HepG2 (cell line): ENCODE measurements at regions not wholly inside any gene's neighbourhood (a gene's known extent, or its start where the extent isn't known, plus 50 kb on each side); places are given as distances from the start of the nearest gene placed in this dataset.

Source experiments
- ATAC-seq: fragments of 200-7000 bp; cut with Tn5 transposase; 3 replicates; pipeline ENCODE4 v1.9.1; 2020; ENCODE audit warnings: mild to moderate bottlenecking, moderate library complexity
- BruUV-seq: library from RNA; stranded (reverse); fragments of 400-500 nt; replicated peaks from 2 replicates; lab custom pipeline; 2021; lab: Mats Ljungman, UMichigan
- CTCF ChIA-PET: fragments of 300-600 bp; formaldehyde crosslinking; extraction: SDS; loops from one replicate; lab custom pipeline; 2021; ENCODE audit warnings: low total read pairs, inconsistent platforms, low intra/inter-chr PET ratio; lab: Yijun Ruan, JAX
- POLR2A ChIA-PET: fragments of 350-600 bp; sonication (Branson Sonifier 250); formaldehyde crosslinking; loops from one replicate; lab custom pipeline; 2020; ENCODE audit warnings: antibody characterized with exemption, inconsistent platforms; lab: Yijun Ruan, JAX
- DNase-seq: peaks from one replicate; pipeline ENCODE4 v3.0.0-alpha.2; 2015; ENCODE audit warnings: low spot score
- FAIRE-seq: peaks from 3 replicates; lab custom pipeline; 2011; peaks lifted over from hg19 to GRCh38; lab: Jason Lieb, UNC
- H2AFZ ChIP-seq: one replicate; pipeline ENCODE4 v1.6.1; 2011; ENCODE audit warnings: low read length, inconsistent platforms
- H3K27ac ChIP-seq: fragments of 300-600 bp; 3 replicates; pipeline ENCODE4 v1.8.0; 2011; ENCODE audit warnings: mixed run types, mild to moderate bottlenecking, mixed read lengths, low read length, inconsistent platforms; ENCODE audit not compliant: insufficient read depth; ENCODE audit errors: extremely low read length
- H3K27me3 ChIP-seq, 2 experiments: fragments of 200-600 bp in 1 of 2; 2 replicates in 1 of 2; 3 replicates in 1 of 2; pipeline versions ENCODE4 v1.6.0 to v1.8.0; 2011; ENCODE audit warnings: low read length in 2 of 2, mild to moderate bottlenecking in 2 of 2, moderate library complexity in 2 of 2, inconsistent platforms in 1 of 2; ENCODE audit not compliant: insufficient read depth in 2 of 2, control insufficient read depth in 1 of 2
- H3K36me3 ChIP-seq, 2 experiments: fragments of 200-600 bp in 1 of 2; replicated peaks in 1 of 2; 2 replicates in 1 of 2; 3 replicates in 1 of 2; pipeline versions ENCODE4 v1.5.1 to v1.8.0; 2011; ENCODE audit warnings: low read length in 2 of 2, inconsistent platforms in 1 of 2; ENCODE audit not compliant: insufficient read depth in 2 of 2, control insufficient read depth in 1 of 2
- H3K4me1 ChIP-seq: 2 replicates; pipeline ENCODE4 v1.5.1; 2012; ENCODE audit warnings: low read length, inconsistent platforms; ENCODE audit not compliant: insufficient read depth
- H3K4me2 ChIP-seq: 2 replicates; pipeline ENCODE4 v1.6.0; 2011; ENCODE audit warnings: low read depth, low read length, inconsistent platforms
- H3K4me3 ChIP-seq, 3 experiments: fragments of 200-600 bp in 1 of 3; sonication (generic), shearing (Covaris generic) in 1 of 3; replicated peaks in 1 of 3; 2 replicates each; pipeline ENCODE4 v1.5.1; 2011 to 2016; ENCODE audit warnings: low read length in 3 of 3, inconsistent platforms in 2 of 3, low read depth in 2 of 3, mild to moderate bottlenecking in 2 of 3, control low read depth in 1 of 3, mixed read lengths in 1 of 3; ENCODE audit not compliant: insufficient read depth in 1 of 3
- H3K79me2 ChIP-seq: one replicate; pipeline ENCODE4 v1.6.1; 2011; ENCODE audit warnings: low read length, inconsistent platforms; ENCODE audit not compliant: insufficient read depth
- H3K9ac ChIP-seq: 2 replicates; pipeline ENCODE4 v1.6.0; 2011; ENCODE audit warnings: mild to moderate bottlenecking, low read depth, low read length, inconsistent platforms; ENCODE audit not compliant: insufficient read depth
- H3K9me3 ChIP-seq: 2 replicates; pipeline ENCODE4 v1.5.1; 2012; ENCODE audit warnings: mild to moderate bottlenecking, low read length
- H4K20me1 ChIP-seq: 2 replicates; pipeline ENCODE4 v1.6.0; 2011; ENCODE audit warnings: inconsistent platforms, mild to moderate bottlenecking, low read length, moderate library complexity; ENCODE audit not compliant: insufficient read depth
- FOXA3 ChIP-seq: IDR thresholded peaks from 2 replicates; pipeline ENCODE4 v1.6.1; 2016; ENCODE audit warnings: missing genetic modification reagents, missing compliant biosample characterization
- IKZF5 ChIP-seq: IDR thresholded peaks from 2 replicates; pipeline ENCODE4 v1.6.1; 2018; ENCODE audit warnings: missing genetic modification reagents, mild to moderate bottlenecking, missing compliant biosample characterization
- MYC ChIP-seq: sonication (generic); formaldehyde crosslinking; IDR thresholded peaks from 2 replicates; pipeline ENCODE4 v1.9.0; 2021; ENCODE audit warnings: missing genetic modification reagents, borderline replicate concordance
- NONO ChIP-seq, 2 experiments: fragments of 450-650 bp in 1 of 2; sonication (generic) in 1 of 2; formaldehyde crosslinking in 1 of 2; IDR thresholded peaks in 1 of 2; conservative IDR thresholded peaks in 1 of 2; 2 replicates each; pipeline versions ENCODE4 v1.6.1 to v1.8.0; 2017 to 2022; ENCODE audit warnings: mild to moderate bottlenecking in 1 of 2, missing genetic modification reagents in 1 of 2, moderate library complexity in 1 of 2
- ZNF12 ChIP-seq: sonication (generic); formaldehyde crosslinking; IDR thresholded peaks from 2 replicates; pipeline ENCODE4 v1.5.0; 2020; ENCODE audit warnings: missing genetic modification reagents
- ZSCAN22 ChIP-seq: sonication (generic); formaldehyde crosslinking; IDR thresholded peaks from 2 replicates; pipeline ENCODE4 v1.4.0; 2020; ENCODE audit warnings: mild to moderate bottlenecking, missing genetic modification reagents
- WGBS: methylation state at CpG from one replicate; pipeline ENCODE4 v1.1.6; 2017; ENCODE audit warnings: low lambda C conversion rate; 5-methylcytosine and 5-hydroxymethylcytosine counted together
- in situ Hi-C: cut with HindIII; loops from 2 replicates; pipeline ENCODE4 v1.10.0; 2017; ENCODE audit warnings: low pct_unique_long_range_greater_than_20kb; ENCODE audit not compliant: extremely low pct_ligation_motif_present
- intact Hi-C: fragments of 100-400 bp; cut with micrococcal nuclease; formaldehyde crosslinking; loops from one replicate; pipeline ENCODE4 v1.10.0; 2022; ENCODE audit not compliant: unreplicated experiment

GRCh38 chr17:55962951-55963401 lies 190.3 kb upstream of the ANKFN1 start:
- Histone ChIP-seq H3K36me3 (no peaks in the 10 kb centered on the region), H3K9me3 (no peaks in the 10 kb centered on the region), H3K4me2 (no peak overlapping the region), H3K4me1 (no peaks in the 10 kb centered on the region), H4K20me1 (no peaks in the 10 kb centered on the region), H2AFZ (no peak overlapping the region), H3K9ac (no peak overlapping the region), H3K79me2 (no peaks in the 10 kb centered on the region), H3K27ac (no peak overlapping the region), H3K4me3 (no peak overlapping the region), H3K27me3 (no peaks in the 10 kb centered on the region; a peak in 1 of 5 replicates)
- 19% methylated on average over 6 of the region's 6 CpGs for WGBS
- POLR2A ChIA-PET: no interaction called here
- CTCF ChIA-PET: no interaction called here
- TF ChIP-seq FOXA3 (CRISPR knock-in tag) (no peak), NONO (IDR thresholded peaks at IDR 0.05) (no peak), NONO (CRISPR knock-in tag; conservative IDR thresholded peaks at IDR 0.05) (no peak), ZNF12 (CRISPR knock-in tag) (no peak)
- BruUV-seq: no TSS peak
- no peak for ATAC-seq
- in situ Hi-C loops (no loop called here), intact Hi-C loops (no loop called here)
- no peak for FAIRE-seq
- no peak for DNase-seq

GRCh38 chr17:55964191-55964590 lies 189.1 kb upstream of the ANKFN1 start:
- in situ Hi-C loops (no loop called here), intact Hi-C loops (no loop called here)
- Histone ChIP-seq H3K9ac (no peak overlapping the region), H3K79me2 (no peaks in the 10 kb centered on the region), H4K20me1 (no peaks in the 10 kb centered on the region), H3K36me3 (no peaks in the 10 kb centered on the region), H3K4me3 (no peak overlapping the region), H2AFZ (no peak overlapping the region), H3K9me3 (no peaks in the 10 kb centered on the region), H3K4me2 (no peak overlapping the region), H3K27me3 (no peaks in the 10 kb centered on the region; a peak in 1 of 5 replicates), H3K27ac (no peak overlapping the region), H3K4me1 (no peaks in the 10 kb centered on the region)
- FAIRE-seq (no peak), DNase-seq (no peak), ATAC-seq (no peak)
- no peak for TF ChIP-seq MYC (CRISPR knock-in tag)
- TF ChIP-seq ZSCAN22 (CRISPR knock-in tag): no peak
- no peak for TF ChIP-seq IKZF5 (CRISPR knock-in tag)
- POLR2A ChIA-PET: no interaction called here
- CTCF ChIA-PET: no interaction called here
- 62% methylated on average over 5 of the region's 5 CpGs for WGBS
- BruUV-seq: no TSS peak
